Left lung (tissue), 4 donors: ENCODE measurements at regions not wholly inside any gene's neighbourhood (a gene's known extent, or its start where the extent isn't known, plus 50 kb on each side); places are given as distances from the start of the nearest gene placed in this dataset.
A peak's percentile ranks its signal among the peaks of the same experiment; 100 is the strongest.

Source experiments
- ATAC-seq: fragments of 200-7000 bp; cut with Tn5 transposase; one replicate; pipeline ENCODE4 v1.9.1; 2020; ENCODE audit warnings: moderate library complexity
- DNase-seq, 4 donors: peaks; one replicate each; pipeline ENCODE4 v3.0.0-alpha.2; 2013 to 2020
- H3K27ac ChIP-seq, 2 donors: fragments of 200-600 bp; sonication (generic) in 1 of 2; one replicate each; pipeline versions ENCODE4 v1.5.0 to v1.8.0; 2020 to 2021
- H3K27me3 ChIP-seq, 2 donors: fragments of 200-600 bp; sonication (generic) in 1 of 2; one replicate each; pipeline versions ENCODE4 v1.5.0 to v1.8.0; 2020 to 2021
- H3K36me3 ChIP-seq, 2 donors: fragments of 200-600 bp; sonication (generic) in 1 of 2; one replicate each; pipeline versions ENCODE4 v1.5.0 to v1.8.0; 2020 to 2021
- H3K4me1 ChIP-seq, 2 donors: fragments of 200-600 bp; one replicate each; pipeline ENCODE4 v1.8.0; 2021
- H3K4me3 ChIP-seq, 2 donors: fragments of 200-600 bp; sonication (generic) in 1 of 2; one replicate each; pipeline versions ENCODE4 v1.5.0 to v1.8.0; 2020 to 2021; ENCODE audit warnings: mild to moderate bottlenecking in 1 of 2
- H3K9me3 ChIP-seq, 2 donors: fragments of 200-600 bp; sonication (generic) in 1 of 2; one replicate each; pipeline versions ENCODE4 v1.5.0 to v1.8.0; 2020 to 2021
- intact Hi-C, 2 donors: fragments of 100-400 bp; cut with DNase I; formaldehyde crosslinking; loops; one replicate each; pipeline versions ENCODE4 v1.11.2 to v1.14.2; 2022
- TF ChIP-seq, protein P1 (sequence below), 2 donors: fragments of 200-600 bp; sonication (generic) in 1 of 2; IDR thresholded peaks; one replicate each; pipeline versions ENCODE4 v1.5.0 to v1.8.0; 2021; ENCODE audit warnings: antibody characterized with exemption in 2 of 2
- donor health status: DM: no; HTN: yes; CAD: no.
- donor health status: DM: no; HTN: no; CAD: no.

DNA sequence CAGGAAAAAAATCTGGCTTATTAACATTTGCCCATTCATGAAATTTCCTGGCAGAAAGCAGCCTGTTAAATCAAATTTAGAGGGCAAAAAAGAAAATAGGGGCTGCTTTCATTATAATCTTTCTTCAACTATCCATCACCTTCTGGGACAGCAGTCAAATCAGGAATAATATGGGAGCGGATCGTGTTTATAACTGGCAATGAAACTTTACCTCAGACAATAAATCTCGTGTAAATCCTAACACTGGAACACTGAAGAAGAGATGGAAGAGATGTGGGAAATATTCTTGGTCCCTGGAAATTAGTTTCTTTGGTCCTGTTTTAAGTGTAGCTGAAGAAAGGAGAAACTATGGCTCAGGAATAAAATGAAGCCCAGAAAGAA is 77.5 kb upstream of the SERTAD2 start:
- DNase-seq (no peak), ATAC-seq (no peak)

DNA sequence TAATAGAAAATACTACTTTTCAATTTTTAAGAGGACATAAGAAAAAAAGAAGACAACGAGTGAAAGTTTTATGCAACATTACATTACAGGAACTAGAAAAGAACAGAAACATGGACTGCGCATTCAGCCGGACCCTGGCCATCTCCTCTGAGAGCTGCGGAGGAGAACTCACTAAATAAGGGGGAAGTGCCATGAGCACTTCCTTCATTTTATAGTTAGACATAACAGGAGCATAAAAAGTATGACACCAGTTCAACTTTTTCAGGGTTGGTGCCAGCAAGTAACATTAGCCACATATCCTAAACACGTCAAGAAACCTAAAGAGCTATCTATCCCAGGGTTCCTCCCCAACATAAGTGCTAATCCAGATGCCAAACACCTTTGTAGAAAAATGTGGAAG is 78.0 kb upstream of the SERTAD2 start:
- H3K27me3 ChIP-seq = no peaks in the 10 kb centered on the region
- no peaks in the 10 kb centered on the region for H3K36me3 ChIP-seq
- no peaks in the 10 kb centered on the region for H3K9me3 ChIP-seq
- ATAC-seq (peak; percentile 30), DNase-seq (peak in 1 of 4 donors; percentile 45)
- TF ChIP-seq, protein P1, sequence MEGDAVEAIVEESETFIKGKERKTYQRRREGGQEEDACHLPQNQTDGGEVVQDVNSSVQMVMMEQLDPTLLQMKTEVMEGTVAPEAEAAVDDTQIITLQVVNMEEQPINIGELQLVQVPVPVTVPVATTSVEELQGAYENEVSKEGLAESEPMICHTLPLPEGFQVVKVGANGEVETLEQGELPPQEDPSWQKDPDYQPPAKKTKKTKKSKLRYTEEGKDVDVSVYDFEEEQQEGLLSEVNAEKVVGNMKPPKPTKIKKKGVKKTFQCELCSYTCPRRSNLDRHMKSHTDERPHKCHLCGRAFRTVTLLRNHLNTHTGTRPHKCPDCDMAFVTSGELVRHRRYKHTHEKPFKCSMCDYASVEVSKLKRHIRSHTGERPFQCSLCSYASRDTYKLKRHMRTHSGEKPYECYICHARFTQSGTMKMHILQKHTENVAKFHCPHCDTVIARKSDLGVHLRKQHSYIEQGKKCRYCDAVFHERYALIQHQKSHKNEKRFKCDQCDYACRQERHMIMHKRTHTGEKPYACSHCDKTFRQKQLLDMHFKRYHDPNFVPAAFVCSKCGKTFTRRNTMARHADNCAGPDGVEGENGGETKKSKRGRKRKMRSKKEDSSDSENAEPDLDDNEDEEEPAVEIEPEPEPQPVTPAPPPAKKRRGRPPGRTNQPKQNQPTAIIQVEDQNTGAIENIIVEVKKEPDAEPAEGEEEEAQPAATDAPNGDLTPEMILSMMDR (IDR thresholded peaks at IDR 0.05) = no peak
- peak overlapping the region; percentile 87 to 89 for H3K27ac ChIP-seq
- peaks cover 16 to 41% of the 10 kb centered on the region in 2 donors for H3K4me1 ChIP-seq
- intact Hi-C loops = no loop called here
- H3K4me3 ChIP-seq = no peak overlapping the region

More for the DNA sequence above, 77.5 kb upstream of the SERTAD2 start:
- Histone ChIP-seq H3K27me3 (no peaks in the 10 kb centered on the region), H3K36me3 (no peaks in the 10 kb centered on the region), H3K4me3 (peak overlapping the region in 1 of 2 donors; percentile 37), H3K9me3 (no peaks in the 10 kb centered on the region), H3K4me1 (peaks cover 16 to 46% of the 10 kb centered on the region in 2 donors), H3K27ac (peak overlapping the region; percentile 87 to 89)
- TF ChIP-seq, protein P1 (IDR thresholded peaks at IDR 0.05) = no peak
- intact Hi-C loops = no loop called here

DNA sequence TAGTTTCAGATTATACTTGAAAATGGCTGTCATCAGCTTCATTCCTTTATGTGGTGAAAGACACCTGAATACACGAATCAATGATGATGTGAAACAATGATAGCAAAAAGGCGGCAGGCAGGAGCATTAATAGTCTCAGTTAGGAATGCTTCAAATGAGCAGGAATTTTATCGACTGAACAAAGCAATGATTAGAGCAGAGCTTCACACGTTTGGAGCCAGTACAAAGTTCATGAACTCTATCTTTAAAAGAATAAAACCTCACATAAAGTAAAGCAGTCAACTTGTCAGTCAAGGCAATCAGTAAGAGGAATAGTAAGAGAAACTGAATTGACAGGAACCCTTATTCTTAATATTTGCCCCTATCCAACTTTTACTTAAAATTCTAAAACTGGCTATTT is 78.4 kb upstream of the SERTAD2 start:
- Histone ChIP-seq H3K27me3 (no peaks in the 10 kb centered on the region), H3K4me3 (no peak overlapping the region), H3K9me3 (no peaks in the 10 kb centered on the region), H3K4me1 (peaks cover 15 to 37% of the 10 kb centered on the region in 2 donors), H3K27ac (peak overlapping the region; percentile 87 to 89), H3K36me3 (no peaks in the 10 kb centered on the region)
- TF ChIP-seq, protein P1 (IDR thresholded peaks at IDR 0.05) = no peak
- DNase-seq (no peak), ATAC-seq (no peak)
- intact Hi-C loops = no loop called here

DNA sequence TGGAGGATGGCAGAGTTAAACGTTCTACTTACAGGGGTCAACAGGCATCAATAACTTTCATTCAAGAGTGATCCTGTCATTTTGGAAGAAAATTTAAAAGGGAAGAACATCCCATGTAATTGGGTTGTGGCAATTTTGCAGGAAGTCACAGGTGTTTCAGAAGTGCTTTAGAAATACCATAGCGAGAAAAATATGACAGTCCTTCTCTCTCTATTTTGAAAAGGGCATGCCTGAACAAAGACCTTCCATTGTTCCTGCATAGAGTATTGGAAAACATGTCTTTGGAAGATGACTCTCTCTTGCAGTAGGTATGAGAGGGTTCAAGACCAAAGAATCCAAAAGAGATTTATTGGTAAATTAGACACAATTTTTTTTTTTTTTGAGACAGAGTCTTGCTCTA is 81.8 kb upstream of the SERTAD2 start:
- no peaks in the 10 kb centered on the region for H3K9me3 ChIP-seq
- no peaks in the 10 kb centered on the region for H3K27me3 ChIP-seq
- intact Hi-C loops = no loop called here
- ATAC-seq (no peak), DNase-seq (no peak)
- H3K36me3 ChIP-seq = no peaks in the 10 kb centered on the region
- peaks cover 6 to 16% of the 10 kb centered on the region in 2 donors for H3K4me1 ChIP-seq
- TF ChIP-seq, protein P1 (IDR thresholded peaks at IDR 0.05) = no peak
- H3K27ac ChIP-seq = no peak overlapping the region
- no peak overlapping the region for H3K4me3 ChIP-seq

DNA sequence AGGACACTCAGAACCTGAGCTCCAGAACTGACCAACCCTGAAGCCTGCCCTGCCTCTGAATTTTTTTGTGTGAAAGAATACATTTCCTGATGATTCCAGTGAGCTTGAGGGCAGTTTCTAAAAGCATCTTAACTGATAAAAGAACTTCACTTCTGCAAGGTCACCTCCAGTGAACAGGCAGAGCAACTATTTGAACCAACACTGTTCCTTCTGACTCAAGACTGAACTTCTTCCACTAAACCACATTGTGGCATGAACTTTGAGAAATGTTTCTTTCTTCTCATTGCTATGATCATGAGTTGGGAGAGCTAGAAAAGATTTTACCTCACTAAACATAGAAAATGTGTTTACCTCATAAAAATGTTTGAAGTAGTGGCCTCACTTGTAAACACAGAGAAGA is 83.8 kb upstream of the SERTAD2 start:
- TF ChIP-seq, protein P1 (IDR thresholded peaks at IDR 0.05) = no peak
- Histone ChIP-seq H3K9me3 (no peaks in the 10 kb centered on the region), H3K36me3 (no peaks in the 10 kb centered on the region), H3K4me3 (no peak overlapping the region), H3K27me3 (no peaks in the 10 kb centered on the region), H3K27ac (no peak overlapping the region), H3K4me1 (no peaks in the 10 kb centered on the region)
- DNase-seq = no peak
- ATAC-seq = no peak
- intact Hi-C loops = no loop called here
